Esophagus squamous epithelium (tissue), 4 donors: ENCODE measurements at regions not wholly inside any gene's neighbourhood (a gene's known extent, or its start where the extent isn't known, plus 50 kb on each side); places are given as distances from the start of the nearest gene placed in this dataset.

Source experiments
- CTCF ChIP-seq, 6 experiments: fragments of 450-650 bp in 4 of 6; fragments of 200-600 bp in 2 of 6; sonication (generic) in 2 of 6; IDR thresholded peaks; one replicate each; pipeline ENCODE4 v1.5.1; 2016 to 2019; ENCODE audit warnings: antibody characterized with exemption in 6 of 6, mild to moderate bottlenecking in 4 of 6, moderate library complexity in 4 of 6
- POLR2A ChIP-seq, 4 donors: fragments of 450-650 bp; IDR thresholded peaks; one replicate each; pipeline ENCODE4 v1.6.1; 2017; ENCODE audit warnings: antibody characterized with exemption in 4 of 4, mild to moderate bottlenecking in 4 of 4, moderate library complexity in 3 of 4

GRCh38 chr6:154565331-154565730, 54.8 kb upstream of the CNKSR3 start:
- TF ChIP-seq CTCF (IDR thresholded peaks at IDR 0.05) (no peak), POLR2A (IDR thresholded peaks at IDR 0.05) (no peak)
